GM12878 (cell line): ENCODE measurements at regions not wholly inside any gene's neighbourhood (a gene's known extent, or its start where the extent isn't known, plus 50 kb on each side); places are given as distances from the start of the nearest gene placed in this dataset.

Source experiments
- ATAC-seq: fragments of 200-7000 bp; cut with Tn5 transposase; 3 replicates; pipeline ENCODE4 v1.9.1; 2020; ENCODE audit warnings: mild to moderate bottlenecking, moderate library complexity
- BruUV-seq: library from RNA; stranded (reverse); fragments of 400-500 nt; replicated peaks from 2 replicates; lab custom pipeline; 2021; lab: Mats Ljungman, UMichigan
- CTCF ChIA-PET: fragments of 300-600 bp; sonication (Branson Sonifier 250); formaldehyde crosslinking; extraction: SDS; loops from one replicate; lab custom pipeline; 2021; ENCODE audit warnings: inconsistent platforms; lab: Yijun Ruan, JAX
- POLR2A ChIA-PET: fragments of 350-600 bp; formaldehyde crosslinking; extraction: SDS; loops from one replicate; lab custom pipeline; 2021; ENCODE audit warnings: inconsistent platforms; lab: Charles Lee
- RAD21 ChIA-PET: fragments of 300-600 bp; sonication (Branson Sonifier 250); formaldehyde crosslinking; loops from one replicate; lab custom pipeline; 2023; ENCODE audit warnings: antibody characterized with exemption; ENCODE audit not compliant: unreplicated experiment; lab: Charles Lee
- SMC1A ChIA-PET: fragments of 300-600 bp; sonication (Branson Sonifier 250); formaldehyde crosslinking; loops from one replicate; lab custom pipeline; 2023; ENCODE audit not compliant: unreplicated experiment, uncharacterized antibody; lab: Charles Lee
- DNase-seq: peaks from one replicate; pipeline ENCODE4 v3.0.0-alpha.2; 2011; ENCODE audit warnings: low read depth, low spot score
- FAIRE-seq: peaks from 3 replicates; lab custom pipeline; 2011; peaks lifted over from hg19 to GRCh38; lab: Jason Lieb, UNC
- H2AFZ ChIP-seq: 2 replicates; pipeline ENCODE4 v1.6.0; 2011; ENCODE audit warnings: low read depth, low read length, control low read depth; ENCODE audit not compliant: control insufficient read depth
- H3K27ac ChIP-seq: 2 replicates; pipeline ENCODE4 v1.5.1; 2011; ENCODE audit warnings: control low read depth; ENCODE audit not compliant: control insufficient read depth, insufficient read depth
- H3K27me3 ChIP-seq, 2 experiments: replicated peaks in 1 of 2; 2 replicates each; pipeline versions ENCODE4 v1.6.0 to v1.6.1; 2011; ENCODE audit warnings: low read length in 1 of 2; ENCODE audit not compliant: control insufficient read depth in 2 of 2, insufficient read depth in 2 of 2
- H3K36me3 ChIP-seq, 2 experiments: 2 replicates each; pipeline ENCODE4 v1.5.1; 2011; ENCODE audit warnings: low read length in 1 of 2; ENCODE audit not compliant: control insufficient read depth in 2 of 2, insufficient read depth in 2 of 2
- H3K4me1 ChIP-seq: 2 replicates; pipeline ENCODE4 v1.6.1; 2011; ENCODE audit warnings: mild to moderate bottlenecking, low read length, moderate library complexity, mixed read lengths; ENCODE audit not compliant: control insufficient read depth, insufficient read depth
- H3K4me2 ChIP-seq: 2 replicates; pipeline ENCODE4 v1.6.0; 2011; ENCODE audit warnings: control low read depth; ENCODE audit not compliant: control insufficient read depth, insufficient read depth
- H3K4me3 ChIP-seq: fragments of 200-600 bp; sonication (generic); 2 replicates; pipeline ENCODE4 v1.5.1; 2016
- H3K79me2 ChIP-seq: 2 replicates; pipeline ENCODE4 v1.6.0; 2011; ENCODE audit warnings: low read length; ENCODE audit not compliant: control insufficient read depth, insufficient read depth
- H3K9ac ChIP-seq: 2 replicates; pipeline ENCODE4 v1.8.0; 2011; ENCODE audit warnings: low read length, control low read depth, mixed read lengths; ENCODE audit not compliant: control insufficient read depth, insufficient read depth
- H3K9me3 ChIP-seq: replicated peaks from 3 replicates; pipeline ENCODE4 v1.5.1; 2011; ENCODE audit warnings: mild to moderate bottlenecking, low read length; ENCODE audit not compliant: control insufficient read depth, insufficient read depth
- H4K20me1 ChIP-seq: 2 replicates; pipeline ENCODE4 v1.6.0; 2011; ENCODE audit not compliant: control insufficient read depth, insufficient read depth
- BCL11A ChIP-seq: IDR thresholded peaks from 2 replicates; pipeline ENCODE4 v1.6.1; 2011; ENCODE audit warnings: low read depth, low read length
- FOXK2 ChIP-seq: fragments of 450-650 bp; IDR thresholded peaks from 2 replicates; pipeline ENCODE4 v1.6.1; 2017; ENCODE audit warnings: mild to moderate bottlenecking, moderate library complexity
- MYB ChIP-seq: fragments of 150-350 bp; IDR thresholded peaks from 2 replicates; pipeline ENCODE4 v1.6.1; 2014; ENCODE audit warnings: mild to moderate bottlenecking, low read depth, low read length, borderline replicate concordance
- NBN ChIP-seq: fragments of 450-650 bp; IDR thresholded peaks from 2 replicates; pipeline ENCODE4 v1.6.1; 2016
- NFXL1 ChIP-seq: fragments of 450-650 bp; IDR thresholded peaks from 2 replicates; pipeline ENCODE4 v1.6.1; 2017; ENCODE audit warnings: antibody characterized with exemption, mild to moderate bottlenecking, borderline replicate concordance
- PAX5 ChIP-seq: IDR thresholded peaks from 2 replicates; pipeline ENCODE4 v1.6.1; 2011; ENCODE audit warnings: low read depth, low read length, borderline replicate concordance
- RELA ChIP-seq: fragments of 450-650 bp; IDR thresholded peaks from 2 replicates; pipeline ENCODE4 v1.8.0; 2014; ENCODE audit warnings: borderline replicate concordance; ENCODE audit not compliant: partially characterized antibody
- STAT3 ChIP-seq: IDR thresholded peaks from 2 replicates; pipeline ENCODE4 v1.6.1; 2011; ENCODE audit warnings: low read depth, low read length, improper control_type of control experiment
- TCF3 ChIP-seq: IDR thresholded peaks from 2 replicates; pipeline ENCODE4 v1.6.1; 2012; ENCODE audit warnings: low read depth, mild to moderate bottlenecking, low read length, borderline replicate concordance; ENCODE audit not compliant: insufficient read depth
- ZNF217 ChIP-seq: fragments of 450-650 bp; IDR thresholded peaks from 2 replicates; pipeline ENCODE4 v1.6.1; 2017; ENCODE audit warnings: antibody characterized with exemption, mild to moderate bottlenecking
- ZNF274 ChIP-seq: IDR thresholded peaks from one replicate; pipeline ENCODE4 v1.8.0; 2011; ENCODE audit not compliant: insufficient read length, insufficient read depth
- ZNF687 ChIP-seq: fragments of 450-650 bp; IDR thresholded peaks from 2 replicates; pipeline ENCODE4 v1.6.1; 2017; ENCODE audit warnings: mild to moderate bottlenecking, moderate library complexity
- WGBS: methylation state at CpG from one replicate; pipeline ENCODE4 v1.1.6; 2016; ENCODE audit warnings: low lambda C conversion rate; ENCODE audit not compliant: insufficient replicate concordance, insufficient coverage; ENCODE audit errors: missing lambda C conversion rate; 5-methylcytosine and 5-hydroxymethylcytosine counted together
- in situ Hi-C: fragments of 300-500 bp; cut with MboI; formaldehyde crosslinking; loops from 9 replicates; pipeline ENCODE4 v1.14.3; 2018; ENCODE audit warnings: mixed read lengths
- intact Hi-C: fragments of 100-400 bp; cut with micrococcal nuclease; formaldehyde crosslinking; loops from one replicate; pipeline ENCODE4 v1.14.2; 2022; ENCODE audit not compliant: unreplicated experiment

GRCh38 chr14:104360501-104360900 is 219.1 kb upstream of the C14orf180 start:
- Histone ChIP-seq H3K9me3 (no peaks in the 10 kb centered on the region), H3K27ac (no peak overlapping the region), H2AFZ (no peak overlapping the region), H3K4me1 (no peaks in the 10 kb centered on the region), H4K20me1 (no peaks in the 10 kb centered on the region), H3K9ac (no peak overlapping the region), H3K4me2 (no peak overlapping the region), H3K27me3 (no peaks in the 10 kb centered on the region; a peak in 1 of 4 replicates), H3K4me3 (no peak overlapping the region), H3K36me3 (no peaks in the 10 kb centered on the region), H3K79me2 (no peaks in the 10 kb centered on the region)
- CTCF ChIA-PET, result no interaction called here
- DNase-seq, result no peak
- WGBS, result 21% methylated on average over 8 of the region's 8 CpGs
- intact Hi-C loops, result no loop called here
- no peak for FAIRE-seq
- in situ Hi-C loops, result no loop called here
- TF ChIP-seq NFXL1 (no peak), STAT3 (no peak), ZNF217 (no peak), ZNF687 (no peak), RELA (no peak), PAX5 (no peak), NBN (no peak), TCF3 (no peak), MYB (no peak), ZNF274 (no peak), FOXK2 (no peak), BCL11A (no peak)
- SMC1A ChIA-PET, result no interaction called here
- POLR2A ChIA-PET, result no interaction called here
- RAD21 ChIA-PET, result no interaction called here
- no peak for ATAC-seq
- BruUV-seq, result no TSS peak
